OCI-LY3 (cell line): ENCODE measurements at regions not wholly inside any gene's neighbourhood (a gene's known extent, or its start where the extent isn't known, plus 50 kb on each side); places are given as distances from the start of the nearest gene placed in this dataset.

ENCODE experiments used
- H2AFZ ChIP-seq: fragments of 200-600, 300-600 bp; shearing (Covaris generic); 2 replicates; pipeline ENCODE4 v1.6.0; 2014; ENCODE audit warnings: antibody characterized with exemption, low read depth, low read length
- H3K27ac ChIP-seq: fragments of 200-600, 300-600 bp; sonication (generic); 2 replicates; pipeline ENCODE4 v1.5.1; 2014; ENCODE audit warnings: mild to moderate bottlenecking, low read length, moderate library complexity, mixed read lengths
- H3K27me3 ChIP-seq: fragments of 200-600, 300-600 bp; sonication (generic); 2 replicates; pipeline ENCODE4 v1.6.1; 2014; ENCODE audit warnings: low read depth, low read length, mixed read lengths
- H3K36me3 ChIP-seq: fragments of 200-600, 300-600 bp; sonication (generic); replicated peaks from 2 replicates; pipeline ENCODE3; 2014; ENCODE audit warnings: low read depth, low read length, mixed read lengths
- H3K4me1 ChIP-seq: fragments of 300-600, 200-600 bp; sonication (generic); 2 replicates; pipeline ENCODE4 v1.6.1; 2014; ENCODE audit warnings: low read length, mixed read lengths
- H3K4me2 ChIP-seq: fragments of 200-600, 300-600 bp; sonication (generic); 2 replicates; pipeline ENCODE4 v1.6.1; 2014; ENCODE audit warnings: low read length, mixed read lengths
- H3K4me3 ChIP-seq: fragments of 300-600, 200-600 bp; sonication (generic); 2 replicates; pipeline ENCODE4 v1.5.1; 2014; ENCODE audit warnings: antibody characterized with exemption, mild to moderate bottlenecking, low read length, moderate library complexity
- H3K79me2 ChIP-seq: fragments of 300-600, 200-600 bp; shearing (Covaris generic); 2 replicates; pipeline ENCODE4 v1.6.1; 2014; ENCODE audit warnings: mild to moderate bottlenecking, low read length, mixed read lengths
- H3K9ac ChIP-seq: fragments of 300-600, 200-600 bp; shearing (Covaris generic); 2 replicates; pipeline ENCODE4 v1.6.0; 2014; ENCODE audit warnings: mild to moderate bottlenecking, low read length, moderate library complexity
- H3K9me3 ChIP-seq: fragments of 200-600, 300-600 bp; shearing (Covaris generic); 2 replicates; pipeline ENCODE4 v1.6.1; 2014; ENCODE audit warnings: low read length, mixed read lengths; ENCODE audit not compliant: insufficient read depth
- H4K20me1 ChIP-seq: fragments of 200-600, 300-600 bp; sonication (generic); 2 replicates; pipeline ENCODE4 v1.6.1; 2016; ENCODE audit warnings: low read length, mixed read lengths; ENCODE audit not compliant: insufficient read depth
- EZH2phosphoT487 ChIP-seq: fragments of 200-600 bp; shearing (Covaris generic); IDR thresholded peaks from 2 replicates; pipeline ENCODE4 v1.6.1; 2018; ENCODE audit warnings: antibody characterized with exemption, mixed run types, low read depth
- TF ChIP-seq, protein P1 (sequence below): fragments of 200-600, 300-600 bp; sonication (generic); IDR thresholded peaks from 2 replicates; pipeline ENCODE4 v1.5.1; 2014; ENCODE audit warnings: antibody characterized with exemption, low read length, low read depth

DNA sequence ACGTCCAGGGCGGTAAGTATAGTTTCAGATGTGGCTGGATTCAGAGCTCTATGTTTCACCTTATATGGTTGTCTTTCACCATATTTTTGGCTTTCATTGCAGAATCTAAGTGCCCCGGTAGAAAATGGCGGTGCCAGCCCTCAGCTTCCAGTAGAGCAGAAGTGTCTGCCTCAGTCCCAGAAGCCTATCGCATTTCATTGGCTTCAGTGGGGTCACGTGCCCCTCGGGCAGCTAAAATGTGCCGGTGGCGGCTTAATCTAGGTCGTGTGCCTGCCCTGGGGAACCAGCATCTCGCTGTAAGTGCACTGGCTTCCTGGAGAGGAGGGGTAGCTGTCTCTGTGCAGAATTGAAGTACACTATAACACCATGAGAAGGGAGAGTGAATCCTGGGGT, 107.4 kb upstream of the MAGI3 start:
- H3K79me2 ChIP-seq, result no peaks in the 10 kb centered on the region
- H3K9me3 ChIP-seq, result no peaks in the 10 kb centered on the region
- no peak for TF ChIP-seq EZH2phosphoT487
- TF ChIP-seq, protein P1, sequence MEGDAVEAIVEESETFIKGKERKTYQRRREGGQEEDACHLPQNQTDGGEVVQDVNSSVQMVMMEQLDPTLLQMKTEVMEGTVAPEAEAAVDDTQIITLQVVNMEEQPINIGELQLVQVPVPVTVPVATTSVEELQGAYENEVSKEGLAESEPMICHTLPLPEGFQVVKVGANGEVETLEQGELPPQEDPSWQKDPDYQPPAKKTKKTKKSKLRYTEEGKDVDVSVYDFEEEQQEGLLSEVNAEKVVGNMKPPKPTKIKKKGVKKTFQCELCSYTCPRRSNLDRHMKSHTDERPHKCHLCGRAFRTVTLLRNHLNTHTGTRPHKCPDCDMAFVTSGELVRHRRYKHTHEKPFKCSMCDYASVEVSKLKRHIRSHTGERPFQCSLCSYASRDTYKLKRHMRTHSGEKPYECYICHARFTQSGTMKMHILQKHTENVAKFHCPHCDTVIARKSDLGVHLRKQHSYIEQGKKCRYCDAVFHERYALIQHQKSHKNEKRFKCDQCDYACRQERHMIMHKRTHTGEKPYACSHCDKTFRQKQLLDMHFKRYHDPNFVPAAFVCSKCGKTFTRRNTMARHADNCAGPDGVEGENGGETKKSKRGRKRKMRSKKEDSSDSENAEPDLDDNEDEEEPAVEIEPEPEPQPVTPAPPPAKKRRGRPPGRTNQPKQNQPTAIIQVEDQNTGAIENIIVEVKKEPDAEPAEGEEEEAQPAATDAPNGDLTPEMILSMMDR, result no peak
- H3K4me1 ChIP-seq, result no peaks in the 10 kb centered on the region
- H3K4me3 ChIP-seq, result no peak overlapping the region
- no peak overlapping the region for H2AFZ ChIP-seq
- H3K4me2 ChIP-seq, result no peak overlapping the region
- H3K27me3 ChIP-seq, result no peaks in the 10 kb centered on the region
- H3K9ac ChIP-seq, result no peak overlapping the region
- H3K27ac ChIP-seq, result no peak overlapping the region
- H4K20me1 ChIP-seq, result no peaks in the 10 kb centered on the region
- H3K36me3 ChIP-seq, result no peaks in the 10 kb centered on the region

DNA sequence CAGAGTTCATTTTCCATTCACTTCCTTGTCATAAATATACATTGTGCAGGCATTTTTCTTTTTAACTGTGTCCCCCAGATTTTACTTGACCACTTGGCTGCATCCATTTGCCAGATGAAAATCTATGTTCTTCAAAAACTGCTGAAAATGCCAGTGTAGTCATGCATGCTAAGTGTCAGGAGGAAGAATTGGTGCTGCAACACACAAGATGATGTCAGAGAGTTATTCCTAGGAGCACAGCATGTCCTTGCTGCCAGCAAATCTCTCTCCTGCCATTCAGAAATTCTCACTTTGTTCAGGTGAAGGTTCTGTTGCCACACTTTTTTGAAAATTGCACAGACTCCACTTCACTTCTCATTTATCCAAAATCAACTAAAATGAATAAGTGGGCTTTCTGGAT, 106.4 kb upstream of the MAGI3 start:
- H3K4me2 ChIP-seq, result no peak overlapping the region
- H3K36me3 ChIP-seq, result no peaks in the 10 kb centered on the region
- TF ChIP-seq, protein P1, result no peak
- TF ChIP-seq EZH2phosphoT487, result no peak

DNA sequence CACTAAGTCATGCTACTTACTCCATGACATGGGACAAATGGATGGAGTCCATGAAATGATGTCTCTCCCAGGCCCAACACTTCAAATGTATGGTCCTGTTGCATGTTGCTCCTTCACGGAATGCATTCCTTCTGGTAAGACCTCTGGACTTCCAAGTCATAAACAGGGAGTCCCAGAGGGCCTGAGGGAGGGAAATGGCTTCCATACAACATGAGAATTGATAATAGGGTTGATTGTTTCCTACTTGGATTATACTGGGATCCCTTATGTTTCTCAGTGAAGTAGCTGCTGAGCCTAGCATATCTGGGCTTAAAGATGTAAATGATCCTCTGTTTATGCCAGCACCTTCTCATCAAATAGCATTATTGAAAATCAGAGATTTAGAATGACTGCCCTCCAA, 104.2 kb upstream of the MAGI3 start:
- Histone ChIP-seq H3K4me1 (no peaks in the 10 kb centered on the region), H3K36me3 (no peaks in the 10 kb centered on the region), H2AFZ (no peak overlapping the region), H4K20me1 (no peaks in the 10 kb centered on the region), H3K4me3 (no peak overlapping the region), H3K4me2 (no peak overlapping the region), H3K27me3 (no peaks in the 10 kb centered on the region), H3K79me2 (no peaks in the 10 kb centered on the region), H3K9me3 (no peaks in the 10 kb centered on the region), H3K9ac (no peak overlapping the region), H3K27ac (no peak overlapping the region)
- TF ChIP-seq EZH2phosphoT487, result no peak
- TF ChIP-seq, protein P1, result no peak

More for the DNA sequence above, 106.4 kb upstream of the MAGI3 start:
- no peaks in the 10 kb centered on the region for H3K9me3 ChIP-seq
- no peaks in the 10 kb centered on the region for H3K79me2 ChIP-seq
- no peaks in the 10 kb centered on the region for H4K20me1 ChIP-seq
- H3K4me1 ChIP-seq, result no peaks in the 10 kb centered on the region
- H2AFZ ChIP-seq, result no peak overlapping the region
- no peak overlapping the region for H3K27ac ChIP-seq
- H3K4me3 ChIP-seq, result no peak overlapping the region
- H3K27me3 ChIP-seq, result no peaks in the 10 kb centered on the region
- no peak overlapping the region for H3K9ac ChIP-seq

DNA sequence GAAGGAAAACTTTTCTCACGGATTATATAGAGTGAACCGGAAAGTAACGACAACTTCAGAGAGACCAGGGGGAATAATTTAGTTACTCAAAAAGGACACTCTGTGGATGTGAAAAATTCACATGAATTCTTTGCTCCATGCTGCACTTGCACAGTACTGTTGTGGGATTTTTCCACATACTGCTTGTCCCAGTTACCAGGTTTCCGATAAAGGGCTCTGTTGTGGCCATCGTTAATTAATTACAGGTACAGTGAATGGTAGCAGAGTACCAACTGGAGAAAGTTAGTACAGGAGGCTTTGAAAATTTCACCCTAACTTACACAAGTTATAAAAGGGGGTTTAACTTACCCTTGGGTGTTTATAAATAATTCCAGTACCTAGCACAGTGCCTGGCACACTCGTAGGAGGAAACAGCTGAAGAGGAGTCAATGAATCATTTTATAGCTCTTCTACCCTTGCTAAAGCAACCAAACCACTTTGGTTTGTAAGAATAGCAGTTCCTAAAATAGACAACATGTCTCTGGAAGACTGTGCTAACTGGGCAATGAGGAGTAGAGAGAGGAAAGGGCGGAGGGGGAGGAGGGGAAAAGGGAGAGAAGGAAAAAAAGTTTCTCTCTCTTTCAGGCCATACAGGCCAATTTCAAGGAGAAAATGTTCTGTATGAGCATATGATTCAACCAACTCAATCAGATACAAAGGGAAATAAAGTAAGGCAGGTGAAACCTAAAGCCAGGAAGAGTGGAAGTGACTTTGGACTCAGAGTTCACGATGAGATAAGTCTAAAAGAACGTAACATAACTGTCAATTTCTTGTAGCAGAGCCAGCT, 98.3 kb upstream of the MAGI3 start:
- H3K4me3 ChIP-seq, result no peak overlapping the region
- H3K36me3 ChIP-seq, result no peaks in the 10 kb centered on the region
- H3K4me1 ChIP-seq, result peaks cover 10% of the 10 kb centered on the region
- no peak overlapping the region for H3K4me2 ChIP-seq
- no peak overlapping the region for H2AFZ ChIP-seq
- H3K79me2 ChIP-seq, result no peaks in the 10 kb centered on the region
- no peak overlapping the region for H3K27ac ChIP-seq
- H3K9me3 ChIP-seq, result no peaks in the 10 kb centered on the region
- no peak overlapping the region for H3K9ac ChIP-seq
- H3K27me3 ChIP-seq, result no peaks in the 10 kb centered on the region
- H4K20me1 ChIP-seq, result no peaks in the 10 kb centered on the region
- TF ChIP-seq EZH2phosphoT487, result no peak
- TF ChIP-seq, protein P1, result no peak
